HG02763 (cell line): ENCODE measurements at regions not wholly inside any gene's neighbourhood (a gene's known extent, or its start where the extent isn't known, plus 50 kb on each side); places are given as distances from the start of the nearest gene placed in this dataset.
"Not testable (repeated sequence)": the region's sequence is repeated elsewhere in the genome, so short reads cannot be mapped to it uniquely, and the experiment has no call there.

Experiments used
- ATAC-seq: cut with Tn5 transposase; IDR thresholded peaks from one replicate; pipeline ENCODE4 v1.9.1; 2021; ENCODE audit warnings: mild to moderate bottlenecking, moderate library complexity; ENCODE audit not compliant: unreplicated experiment

DNA sequence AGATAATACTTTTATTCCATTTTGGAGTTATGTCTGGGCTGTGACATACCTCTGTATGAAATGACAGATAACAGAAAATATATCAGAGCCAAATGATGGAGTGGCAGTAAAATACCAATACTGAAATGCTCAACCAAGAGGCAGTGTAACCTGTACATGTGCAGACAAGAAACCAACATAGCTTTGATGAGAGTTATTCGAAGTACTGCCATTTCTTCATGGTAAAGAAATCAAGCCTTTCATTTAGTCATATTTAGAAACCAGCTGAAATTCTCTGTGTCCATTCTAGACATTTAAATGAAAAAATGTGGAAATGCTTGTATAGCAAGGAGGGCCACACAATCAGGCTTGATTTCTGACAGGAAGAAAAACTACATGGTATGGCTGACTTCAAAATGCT is 127.1 kb upstream of the PTPRZ1 start:
- no peak for ATAC-seq

DNA sequence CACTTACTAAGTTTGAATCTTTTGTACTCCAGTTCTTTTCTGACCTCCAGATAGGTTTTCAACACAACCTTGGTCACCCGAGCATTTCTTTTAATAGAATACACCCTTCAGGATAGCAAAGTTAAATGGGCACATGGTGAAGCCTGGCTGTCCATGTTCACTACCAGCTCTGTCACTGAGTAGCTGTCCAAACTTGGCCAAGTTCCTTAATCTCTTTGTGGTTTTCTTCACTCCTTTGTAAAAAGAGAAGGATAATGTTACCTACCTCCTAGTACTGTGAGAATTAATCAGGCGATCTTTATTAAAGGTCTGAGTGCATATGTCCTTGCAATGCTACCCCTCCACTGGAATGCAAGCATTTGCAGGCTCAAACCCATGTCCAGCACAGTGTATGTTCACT is 128.1 kb upstream of the PTPRZ1 start:
- no peak for ATAC-seq

DNA sequence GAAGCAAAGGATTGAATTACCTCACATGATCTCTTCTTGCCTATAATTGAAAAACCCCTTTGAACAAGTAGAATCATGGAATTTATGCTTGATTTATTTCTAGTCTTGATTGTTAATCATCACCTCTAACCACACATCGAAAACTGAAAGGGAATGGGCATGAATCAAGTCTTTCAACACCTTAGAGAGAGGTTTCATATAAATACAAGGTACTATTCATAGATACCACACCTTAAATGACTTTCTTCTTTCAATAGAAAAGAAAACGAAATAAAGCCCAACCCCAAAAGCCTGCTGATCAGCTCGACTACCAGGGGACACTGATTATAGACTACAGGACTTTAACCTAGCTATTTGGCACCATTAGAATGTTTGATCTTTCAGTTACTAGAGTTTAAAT is 128.6 kb upstream of the PTPRZ1 start:
- no peak for ATAC-seq

DNA sequence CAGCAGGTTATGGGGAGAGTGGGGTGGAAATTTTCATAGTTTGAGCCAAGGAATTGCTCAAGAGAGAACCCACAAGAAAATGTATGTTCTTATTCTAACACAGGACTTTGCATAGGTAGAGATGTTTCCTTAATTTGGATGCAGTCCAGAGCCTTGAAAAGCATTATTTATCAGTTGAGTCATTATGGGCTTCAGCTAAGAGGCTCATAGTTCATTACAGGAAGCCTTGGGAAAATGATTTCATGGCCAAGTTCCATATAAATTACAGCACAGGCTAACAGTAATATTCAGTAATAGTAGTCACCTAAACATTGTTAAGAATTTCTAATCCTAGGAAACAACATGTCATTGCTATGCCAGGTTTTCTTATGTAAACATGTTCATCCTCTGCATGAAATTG is 131.1 kb upstream of the PTPRZ1 start:
- no peak for ATAC-seq

DNA sequence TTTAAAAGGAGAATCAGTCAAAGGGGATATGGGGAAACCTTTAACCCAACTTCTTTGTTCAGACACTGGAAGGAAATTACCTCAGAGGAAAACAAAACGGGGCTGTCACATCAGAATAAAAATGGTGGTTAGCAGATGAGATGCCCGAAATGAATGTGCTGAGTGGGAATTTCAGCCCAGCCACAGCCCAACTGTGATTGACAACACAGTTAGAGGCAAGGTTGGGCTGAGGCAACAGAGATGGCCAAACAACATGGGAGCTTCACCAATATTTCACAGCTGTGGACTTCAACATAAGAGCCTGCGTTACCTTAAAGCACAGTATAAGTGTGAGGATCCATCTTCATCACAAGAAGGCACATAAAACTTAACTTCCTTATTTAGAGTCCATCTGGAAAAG is 133.5 kb upstream of the PTPRZ1 start:
- ATAC-seq: no peak

DNA sequence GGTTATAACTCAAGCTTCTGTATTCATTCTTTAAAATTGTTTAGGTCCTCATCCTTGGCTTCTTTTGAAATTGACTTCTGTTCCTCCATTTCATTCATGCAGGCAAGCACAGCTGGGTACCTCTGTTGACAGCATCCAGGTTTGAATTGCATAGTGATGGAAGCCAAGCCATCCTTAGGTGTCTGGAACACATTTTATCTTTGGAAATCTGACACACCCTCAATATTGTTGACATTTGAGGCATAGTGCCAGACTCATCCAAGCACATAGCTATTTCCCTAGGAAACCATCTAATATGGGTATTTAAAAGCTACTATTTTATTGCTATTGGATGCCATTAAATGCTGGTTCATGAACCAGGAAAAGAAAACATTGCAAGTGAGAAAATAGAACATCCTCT is 142.1 kb upstream of the PTPRZ1 start:
- no peak for ATAC-seq

DNA sequence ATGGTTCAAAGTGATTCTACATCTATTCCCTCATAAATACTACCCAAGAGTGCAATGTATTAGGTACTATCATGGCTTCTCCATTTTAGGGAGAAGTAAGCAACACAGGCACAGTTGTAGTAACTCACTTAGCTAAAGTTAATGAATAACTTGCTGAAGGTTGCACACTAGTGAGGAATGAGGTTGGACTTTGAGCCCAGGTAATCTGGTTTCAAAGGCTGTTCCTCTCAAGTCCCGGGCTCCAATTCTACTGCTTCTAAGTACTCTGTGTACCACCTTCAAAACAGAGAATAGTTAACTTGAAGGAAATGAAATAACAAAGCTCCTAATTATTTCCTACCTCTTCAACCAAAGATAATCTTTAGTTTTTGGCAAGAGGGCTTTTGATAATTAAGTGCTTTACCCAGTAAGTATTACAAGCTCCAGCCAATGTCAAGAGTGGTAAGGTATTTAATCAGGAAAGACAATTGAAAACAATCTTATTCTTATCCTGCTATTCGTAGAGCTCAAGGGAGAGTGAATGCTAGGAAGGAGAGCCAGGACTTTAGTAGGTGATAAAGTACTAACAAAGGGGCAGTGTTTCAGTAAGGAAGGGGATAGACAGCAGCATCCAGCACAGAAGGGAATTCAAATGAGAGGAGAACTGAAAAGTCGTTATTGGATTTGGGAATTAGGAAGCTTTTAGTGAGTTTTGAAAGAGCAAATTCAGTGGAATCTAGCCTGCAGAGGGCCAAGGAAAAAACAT is 158.2 kb upstream of the PTPRZ1 start:
- ATAC-seq: no peak

DNA sequence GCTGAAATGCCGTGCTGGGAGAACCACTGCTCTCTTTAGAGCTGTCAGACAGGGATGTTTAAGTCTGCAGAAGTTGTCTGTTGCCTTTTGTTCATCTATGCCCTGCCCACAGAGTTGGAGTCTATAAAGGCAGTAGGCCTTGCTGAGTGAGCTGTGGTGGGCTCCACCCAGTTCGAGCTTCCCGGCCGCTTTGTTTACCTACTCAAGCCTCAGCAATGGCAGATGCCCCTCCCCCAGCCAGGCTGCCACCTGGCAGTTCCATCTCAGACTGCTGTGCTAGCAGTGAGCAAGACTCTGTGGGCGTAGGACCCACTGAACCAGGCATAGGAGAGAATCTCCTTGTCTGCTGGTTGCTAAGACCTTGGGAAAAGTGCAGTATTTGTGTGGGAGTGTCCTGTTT is 160.0 kb upstream of the PTPRZ1 start:
- not testable (repeated sequence) for ATAC-seq

DNA sequence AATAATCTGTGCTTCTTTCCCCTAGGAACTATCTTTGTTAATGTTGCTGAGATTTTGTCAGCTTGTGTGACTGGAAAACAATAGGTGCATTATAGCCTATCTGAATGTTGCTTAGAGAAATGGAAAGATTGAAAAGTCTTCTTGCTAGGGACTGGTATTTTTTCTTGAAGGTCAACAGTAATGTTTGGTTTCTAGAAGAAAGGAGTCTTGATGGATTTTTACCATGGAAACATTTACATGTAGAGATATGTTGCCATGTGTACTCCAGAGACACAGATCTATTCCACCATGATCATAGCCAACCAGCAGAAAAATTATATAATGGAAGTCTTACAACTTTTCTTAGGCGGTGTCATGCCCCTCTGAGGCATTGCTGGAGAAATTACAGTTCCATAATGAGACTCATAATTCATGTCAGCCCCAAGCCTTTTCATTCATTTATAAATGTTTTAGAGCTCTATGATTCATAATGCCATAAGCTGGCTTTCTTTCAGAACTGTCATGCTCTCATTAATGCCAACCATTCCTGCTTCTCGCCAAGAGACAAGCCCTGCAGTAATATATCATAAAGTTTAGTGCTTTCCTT is 175.1 kb upstream of the PTPRZ1 start:
- no peak for ATAC-seq

DNA sequence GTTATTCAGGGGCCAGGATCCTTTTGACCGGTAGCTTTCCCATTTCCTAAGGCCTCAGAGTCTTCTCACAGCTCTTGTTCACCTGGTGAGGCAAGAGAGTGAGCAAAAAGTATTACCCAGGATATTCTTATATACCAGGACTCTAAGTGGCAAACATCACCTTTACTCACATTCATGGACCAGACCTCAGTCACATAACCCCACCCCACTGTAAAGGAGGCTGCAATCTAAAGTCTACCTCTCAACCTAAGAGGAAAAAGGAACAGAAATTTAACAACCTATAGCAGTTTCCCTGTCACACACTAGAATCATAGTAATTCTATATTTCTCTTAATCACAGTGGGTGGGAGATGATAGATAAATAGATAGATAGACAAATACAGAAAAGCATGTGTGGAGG is 176.0 kb upstream of the PTPRZ1 start:
- ATAC-seq: no peak

DNA sequence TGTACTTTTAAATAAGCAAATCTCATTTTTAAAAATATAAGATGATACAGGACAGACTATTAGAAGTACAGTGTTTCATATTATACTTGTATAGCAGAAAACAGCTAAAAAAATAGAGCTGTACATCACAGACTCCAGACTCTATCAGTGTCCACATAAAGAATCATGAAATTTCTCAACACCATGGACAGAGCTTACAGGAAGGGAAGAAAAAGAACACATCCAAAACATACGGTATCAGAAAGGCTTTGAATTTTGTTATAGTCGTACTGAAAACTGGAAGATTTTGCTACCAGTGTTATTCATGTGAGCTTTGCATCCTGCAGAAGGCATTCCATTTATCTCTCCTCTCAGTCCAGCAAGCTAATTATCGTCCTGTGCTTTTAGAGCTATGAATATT is 183.2 kb upstream of the PTPRZ1 start:
- ATAC-seq: no peak

DNA sequence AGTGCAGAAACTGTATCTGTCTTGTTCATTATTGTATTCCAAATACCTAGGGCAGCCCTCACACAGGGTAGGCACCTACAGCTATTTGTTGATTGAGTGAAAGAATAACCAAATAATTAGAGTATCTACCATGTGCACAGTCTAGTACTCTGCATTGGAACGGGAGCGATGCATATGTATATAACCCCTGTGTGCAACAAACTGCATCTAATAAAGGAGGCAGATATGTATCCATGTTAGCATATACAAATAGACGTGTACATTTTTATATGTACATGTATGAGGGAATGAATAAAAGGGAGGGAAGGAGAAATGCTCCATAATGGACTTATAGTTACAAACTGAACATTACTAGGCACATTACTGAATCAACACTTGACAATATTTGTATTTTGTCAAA is 191.3 kb upstream of the PTPRZ1 start:
- no peak for ATAC-seq

DNA sequence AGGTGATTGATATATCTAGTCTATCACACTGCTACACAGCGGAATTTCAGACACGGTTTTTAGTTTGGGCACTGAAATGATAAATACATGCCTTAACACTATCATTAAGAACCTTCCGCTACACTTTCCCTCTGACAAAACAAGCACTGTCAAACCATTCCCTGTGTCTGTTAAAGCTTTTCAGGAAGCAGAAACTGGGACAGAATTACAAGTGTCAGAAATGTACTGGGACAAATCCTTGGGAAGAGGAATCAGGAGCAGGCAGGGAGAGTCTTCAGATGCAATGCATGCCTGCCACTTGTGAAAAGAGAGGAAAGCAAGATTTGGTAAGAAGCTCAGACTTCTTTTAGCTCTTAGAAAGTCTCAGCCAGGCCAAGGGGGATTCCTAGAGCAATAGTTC is 196.8 kb upstream of the PTPRZ1 start:
- ATAC-seq: no peak

DNA sequence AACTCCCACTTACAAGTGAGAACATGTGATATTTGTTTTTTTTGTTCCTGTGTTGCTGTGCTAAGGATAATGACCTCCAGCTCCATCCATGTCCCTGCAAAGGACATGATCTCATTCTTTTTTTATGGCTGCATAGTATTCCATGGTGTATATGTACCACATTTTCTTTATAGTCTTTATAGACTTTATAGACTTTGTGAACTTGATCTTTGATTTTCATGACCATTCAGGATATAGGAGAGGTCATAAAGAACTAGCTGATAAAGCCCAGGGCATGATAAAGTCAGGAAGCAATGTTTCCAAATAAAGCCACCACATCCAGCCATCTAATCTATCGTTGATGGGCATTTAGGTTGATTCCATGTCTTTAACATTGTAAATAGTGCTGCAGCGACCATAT is 198.5 kb upstream of the PTPRZ1 start:
- ATAC-seq: not testable (repeated sequence)

DNA sequence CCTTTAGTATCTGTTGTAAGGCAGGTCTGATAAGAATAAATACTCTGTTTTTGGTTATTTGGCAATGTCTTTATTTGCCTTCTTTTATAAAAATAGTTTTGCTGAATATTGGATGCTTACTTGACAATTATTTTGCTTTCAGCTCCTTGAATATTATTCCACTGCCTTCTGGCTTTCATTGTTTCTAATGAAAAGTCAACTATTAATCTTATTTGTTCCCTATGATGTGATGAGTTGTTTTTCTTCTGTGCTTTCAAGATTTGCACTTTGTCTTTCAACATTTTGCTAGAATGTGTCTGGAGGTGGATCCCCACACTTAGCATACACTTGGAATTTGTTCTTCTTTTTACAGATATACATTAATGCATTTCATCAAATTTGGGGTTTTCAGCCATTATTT is 203.8 kb upstream of the PTPRZ1 start:
- no peak for ATAC-seq

DNA sequence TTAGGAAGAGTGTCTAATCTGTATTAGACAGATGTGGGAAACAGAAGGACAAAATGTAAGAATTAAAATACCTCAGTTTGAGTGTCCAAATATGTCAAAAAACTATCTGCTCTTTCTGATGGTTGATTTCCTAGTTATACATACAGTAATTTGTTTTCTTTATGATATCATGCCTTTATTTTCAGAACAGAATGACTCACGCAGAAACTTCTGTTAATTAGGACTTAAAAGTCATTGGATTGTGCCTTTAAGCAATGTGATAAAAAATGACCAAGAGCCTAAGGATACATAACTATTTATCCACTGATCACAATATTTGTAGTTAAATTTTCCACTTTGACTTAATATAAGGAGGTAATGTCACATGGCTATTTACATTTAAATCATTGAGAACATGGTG is 206.7 kb upstream of the PTPRZ1 start:
- no peak for ATAC-seq

DNA sequence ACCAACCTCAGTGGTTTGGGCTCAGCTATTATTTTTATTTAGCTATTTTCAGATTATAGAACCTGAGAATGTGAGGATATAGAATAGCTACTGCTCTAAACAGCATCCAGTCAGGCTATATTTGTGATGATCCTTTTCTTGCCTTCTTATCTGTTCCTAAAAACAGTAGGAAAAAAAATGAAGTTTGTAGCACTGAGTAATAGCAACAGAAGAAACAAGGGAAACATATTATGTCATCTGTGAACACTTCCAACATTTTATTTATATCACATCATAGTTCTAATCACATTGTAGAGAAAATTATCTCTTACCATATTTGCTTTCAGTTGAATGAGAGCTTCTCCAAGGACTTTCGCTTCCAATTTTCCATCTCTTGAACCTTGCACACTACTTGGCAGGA is 229.6 kb upstream of the PTPRZ1 start:
- no peak for ATAC-seq

DNA sequence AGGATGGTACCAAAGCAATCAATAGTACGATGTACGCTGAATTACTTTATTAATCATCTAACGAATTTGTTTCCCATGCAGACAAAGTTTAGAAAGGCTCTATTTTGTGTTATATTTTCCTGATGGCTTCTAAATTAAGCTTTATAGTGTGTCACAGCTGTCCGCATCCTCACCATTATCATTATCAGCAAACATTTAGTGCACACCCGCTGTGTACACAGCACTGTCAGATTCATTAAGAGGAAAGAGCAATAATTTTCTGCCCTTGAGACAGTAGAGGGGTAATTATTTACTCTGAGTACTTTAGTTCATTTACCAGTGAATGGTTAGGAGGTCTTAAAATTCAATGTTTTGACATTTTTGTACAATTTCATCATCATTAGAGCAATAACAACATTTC is 233.3 kb upstream of the PTPRZ1 start:
- ATAC-seq: no peak

DNA sequence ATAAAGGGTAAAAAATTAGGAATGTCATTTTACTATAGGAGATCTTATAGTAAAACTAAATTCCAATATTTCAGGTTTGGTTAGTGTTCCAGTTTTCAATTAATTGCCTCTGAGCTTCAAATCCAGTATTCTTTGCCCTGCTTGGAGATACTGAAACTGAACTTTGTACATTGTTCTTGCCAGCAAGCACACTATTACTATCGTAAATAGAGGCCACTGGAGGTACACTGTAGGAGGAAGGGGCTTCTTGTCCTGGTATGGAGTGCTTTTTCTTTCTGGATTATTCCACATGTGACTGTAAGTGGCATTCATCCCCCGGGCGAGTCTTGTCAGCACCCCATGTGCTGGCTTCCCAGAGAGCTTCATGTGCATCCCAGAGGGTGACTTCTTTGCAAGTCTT is 234.7 kb upstream of the PTPRZ1 start:
- no peak for ATAC-seq

DNA sequence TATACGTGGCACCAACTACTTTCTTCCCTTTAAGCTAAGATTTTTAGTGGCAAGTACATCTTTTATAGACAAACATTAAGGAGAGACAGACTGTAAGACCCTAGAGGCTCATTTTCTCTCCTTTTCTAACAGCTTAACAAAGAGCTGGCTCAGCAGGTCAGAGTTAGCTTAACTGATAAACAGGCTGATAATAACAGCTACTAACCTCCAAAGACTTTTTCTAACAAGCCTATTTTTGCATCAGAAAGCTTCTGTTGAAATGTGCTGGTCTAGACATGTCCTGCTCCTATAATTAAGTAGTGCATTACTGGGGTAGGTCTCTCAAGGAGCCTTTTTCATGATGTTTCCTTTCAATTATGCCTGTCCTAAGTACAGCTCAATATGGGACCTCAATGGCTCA is 238.2 kb upstream of the FAM3C start:
- no peak for ATAC-seq

DNA sequence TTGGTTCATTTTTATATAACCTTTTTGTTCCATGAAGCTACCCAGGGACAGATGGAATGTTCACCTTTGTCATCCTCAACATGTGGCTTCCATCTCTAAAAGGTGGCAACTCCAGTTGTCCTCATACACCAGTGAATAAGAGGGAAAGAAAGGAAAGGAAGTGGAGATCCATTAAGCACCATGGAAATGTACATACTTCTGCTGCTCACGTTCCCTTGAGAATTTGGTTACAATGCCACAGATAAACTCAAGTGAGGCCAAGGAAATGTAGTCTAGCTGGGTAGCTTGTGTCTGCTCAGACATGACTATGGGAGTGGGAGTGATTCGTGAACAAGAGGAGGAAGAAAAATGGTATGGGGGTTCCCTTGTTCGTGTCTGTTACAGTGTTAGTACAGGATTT is 237.1 kb upstream of the FAM3C start:
- ATAC-seq: no peak

DNA sequence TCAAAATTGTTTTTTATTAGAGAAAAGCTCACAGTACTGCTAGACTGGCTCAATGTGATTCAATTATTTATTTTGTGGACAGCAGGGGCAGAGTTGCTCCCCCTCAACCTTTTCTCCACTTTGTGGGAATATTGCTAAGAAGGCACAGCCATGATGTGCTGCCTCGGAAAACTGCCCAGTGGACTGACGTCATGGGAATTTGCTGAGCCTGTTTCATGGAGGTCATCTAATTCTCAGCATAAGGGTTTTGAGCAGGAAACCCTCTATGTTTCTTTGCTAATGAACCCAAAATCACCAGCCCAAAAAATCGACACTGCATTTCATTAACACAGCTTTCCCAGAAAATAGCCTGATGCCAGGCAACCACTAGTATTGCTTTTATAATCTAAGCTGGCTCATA is 228.8 kb upstream of the FAM3C start:
- no peak for ATAC-seq
